COLO668 (cell line): ENCODE measurements at regions not wholly inside any gene's neighbourhood (a gene's known extent, or its start where the extent isn't known, plus 50 kb on each side); places are given as distances from the start of the nearest gene placed in this dataset.
"Not testable (repeated sequence)": the region's sequence is repeated elsewhere in the genome, so short reads cannot be mapped to it uniquely, and the experiment has no call there.

Experiments
- DNase-seq: peaks from one replicate; lab custom pipeline; 2025; ENCODE audit not compliant: unreplicated experiment; lab: John Stamatoyannopoulos, UW

DNA sequence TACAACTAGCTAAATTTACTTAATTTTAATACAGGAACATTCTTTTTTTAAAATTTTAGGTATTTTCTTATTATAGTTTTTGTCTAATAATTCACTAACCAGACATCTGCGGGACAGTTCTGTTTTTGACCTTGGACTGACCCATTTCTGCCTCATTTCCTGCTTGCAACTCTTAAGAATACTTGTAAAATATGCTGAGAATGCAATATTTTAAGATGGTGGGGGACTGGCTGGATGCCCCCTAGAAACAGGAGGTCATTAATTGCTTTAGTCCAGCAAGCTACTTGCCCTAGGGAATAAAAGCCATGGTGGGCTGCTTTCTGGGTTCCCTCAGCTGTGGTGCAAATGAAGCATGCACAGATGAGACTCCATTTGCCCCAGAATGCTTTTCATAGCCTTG lies 2348.4 kb downstream of the PCDH7 start:
- no peak for DNase-seq

DNA sequence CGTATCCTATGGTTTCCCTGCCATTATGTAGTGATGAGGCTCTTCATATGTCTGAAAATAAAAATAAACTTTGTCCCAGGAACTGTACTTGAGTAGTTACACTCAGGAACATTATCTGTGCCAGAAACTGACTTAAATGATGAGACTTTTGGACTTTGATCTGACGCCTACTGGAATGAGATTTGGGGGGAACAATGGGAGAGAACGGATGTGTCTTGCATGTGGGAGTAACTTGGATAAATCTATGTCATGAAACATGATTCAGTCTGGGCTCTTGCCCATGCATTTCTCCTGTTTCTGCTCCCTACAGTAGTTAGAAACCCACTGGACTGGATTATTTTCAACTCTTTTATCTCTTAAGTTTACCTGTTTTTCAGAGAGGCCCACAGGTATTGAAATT lies 2351.4 kb downstream of the PCDH7 start:
- DNase-seq: no peak

DNA sequence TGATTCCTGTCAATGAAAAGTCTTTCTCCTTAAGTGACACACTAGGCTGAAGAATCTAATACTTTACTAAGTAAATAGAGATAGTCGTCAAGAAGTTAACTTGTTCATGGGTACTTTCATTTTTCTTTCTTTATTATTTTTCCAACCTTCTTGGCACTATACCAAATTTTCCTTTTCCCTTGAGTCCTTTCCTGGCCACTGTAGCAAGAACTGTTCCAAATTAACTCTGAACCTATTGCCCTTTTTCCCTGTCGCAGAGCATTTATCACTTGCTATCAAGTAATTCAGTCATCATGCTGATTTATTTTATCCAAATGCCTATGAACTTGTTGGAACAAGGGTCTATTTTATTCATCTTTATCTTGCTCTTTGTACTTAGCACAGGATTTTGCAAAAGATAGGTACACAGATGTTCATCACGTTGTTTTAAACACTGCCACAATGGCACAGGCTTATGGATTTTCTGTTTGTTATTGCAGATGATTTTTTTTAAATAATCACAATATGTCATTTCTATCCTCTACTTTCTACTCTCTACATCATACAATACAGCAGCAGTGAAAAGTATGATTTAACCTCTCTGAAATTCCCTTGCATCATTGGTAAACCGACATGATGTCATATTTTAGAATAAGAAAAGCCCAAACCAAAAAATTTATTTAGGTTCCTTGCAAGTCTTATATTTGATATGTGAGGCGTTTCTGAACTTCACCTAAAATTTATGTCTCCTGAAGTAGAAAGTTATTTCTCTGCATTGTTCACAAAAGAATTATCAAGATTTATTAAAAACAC lies 2352.3 kb downstream of the PCDH7 start:
- no peak for DNase-seq

DNA sequence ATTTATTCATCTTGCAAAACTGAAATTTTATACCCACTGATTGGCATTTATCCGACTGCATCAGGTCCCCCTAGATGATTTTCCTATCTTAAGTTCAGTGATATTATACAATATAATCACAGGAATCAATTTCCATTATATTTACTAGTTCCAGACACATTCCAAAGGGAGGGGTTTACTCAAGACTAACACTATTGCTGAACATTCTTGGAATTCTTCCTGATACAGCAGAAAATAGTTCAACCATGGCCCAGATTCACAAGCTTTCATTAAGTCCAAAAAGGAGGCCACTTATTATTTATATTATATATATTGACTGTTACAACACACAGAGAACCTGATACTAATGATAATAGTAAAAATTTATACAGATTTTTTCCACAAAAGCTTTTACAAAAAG lies 2353.6 kb downstream of the PCDH7 start:
- DNase-seq: no peak

DNA sequence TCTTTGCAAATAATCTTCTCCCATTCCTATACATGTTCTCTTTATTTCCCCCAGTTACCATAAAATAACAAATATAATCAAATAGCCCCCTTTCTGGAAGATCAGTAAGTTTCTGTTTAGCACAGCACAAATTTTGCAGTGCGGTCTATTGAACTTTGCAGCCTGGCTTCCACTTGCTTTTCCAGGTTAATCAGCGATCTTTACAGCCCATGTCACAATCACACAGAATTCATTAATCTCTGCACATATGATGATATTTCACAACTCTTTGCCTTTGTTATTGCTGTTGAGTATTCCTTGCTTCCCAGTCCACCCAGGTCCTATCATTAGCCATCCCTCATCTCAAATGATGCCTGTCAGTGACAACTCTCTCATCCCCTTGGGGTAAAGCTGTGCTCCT lies 2358.0 kb downstream of the PCDH7 start:
- no peak for DNase-seq

DNA sequence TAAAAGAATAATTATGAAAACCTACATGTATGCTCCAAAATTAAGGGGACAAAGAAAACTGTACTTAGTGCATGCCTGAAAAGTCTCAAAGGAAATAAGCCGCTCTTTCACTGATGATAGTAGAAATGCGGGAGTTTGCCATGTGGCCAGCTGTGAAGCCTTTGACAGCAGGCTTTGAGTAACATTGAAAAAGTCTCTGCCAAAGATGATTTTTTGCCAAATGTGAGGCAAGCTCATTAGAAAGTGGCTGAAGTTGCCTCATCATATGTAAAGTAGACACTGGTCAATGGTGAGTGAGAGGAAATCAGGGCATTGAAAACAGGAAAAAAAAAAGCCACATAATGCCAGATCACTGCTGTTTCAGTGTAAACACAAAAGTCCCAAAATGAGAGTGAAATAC lies 2360.1 kb downstream of the PCDH7 start:
- no peak for DNase-seq

DNA sequence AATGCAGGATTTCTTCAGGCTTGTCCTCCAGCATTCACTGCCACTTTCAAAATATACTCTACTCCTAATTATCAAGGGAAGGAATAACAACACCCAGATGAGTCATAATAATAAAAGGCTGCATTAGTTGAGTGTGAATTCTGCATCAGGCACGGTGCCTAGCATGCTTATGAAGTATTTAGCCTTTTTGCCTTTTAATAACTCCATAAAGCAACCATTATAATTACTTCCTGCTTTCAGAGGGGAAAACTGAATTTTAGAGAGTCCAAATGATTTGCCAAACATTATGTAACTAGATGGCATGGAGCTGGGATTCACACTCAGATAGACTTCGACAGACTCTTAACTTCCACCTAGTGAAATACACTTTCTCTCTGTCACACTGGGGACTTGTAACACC lies 2365.5 kb downstream of the PCDH7 start:
- no peak for DNase-seq

DNA sequence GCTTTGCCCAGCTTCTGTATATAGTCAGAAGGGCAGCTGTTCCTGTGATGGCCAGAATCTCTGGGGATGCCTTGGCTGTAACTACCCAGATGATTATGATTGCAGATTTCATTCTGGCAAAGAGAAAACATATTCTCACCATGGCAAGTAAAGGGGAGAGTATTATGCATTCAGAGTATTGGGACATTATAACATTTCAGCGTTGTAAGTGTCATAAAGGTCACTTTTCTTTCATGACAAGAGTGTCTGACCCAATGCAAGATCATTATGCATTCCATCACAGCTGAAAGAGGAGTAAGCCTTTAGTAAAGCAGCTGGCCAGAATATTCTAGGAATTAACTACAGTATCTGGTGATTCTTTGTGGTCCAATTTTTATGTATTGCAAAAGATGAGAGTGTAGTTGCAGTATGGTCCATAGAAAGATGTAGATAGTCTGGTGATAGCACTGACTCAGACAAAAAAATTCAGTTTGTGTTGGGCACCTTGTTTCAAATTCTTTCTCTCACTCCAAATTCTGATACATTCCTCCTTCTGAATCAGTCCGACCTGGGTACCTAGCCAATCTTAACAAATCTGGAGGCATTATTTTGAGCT lies 2366.3 kb downstream of the PCDH7 start:
- DNase-seq: no peak

DNA sequence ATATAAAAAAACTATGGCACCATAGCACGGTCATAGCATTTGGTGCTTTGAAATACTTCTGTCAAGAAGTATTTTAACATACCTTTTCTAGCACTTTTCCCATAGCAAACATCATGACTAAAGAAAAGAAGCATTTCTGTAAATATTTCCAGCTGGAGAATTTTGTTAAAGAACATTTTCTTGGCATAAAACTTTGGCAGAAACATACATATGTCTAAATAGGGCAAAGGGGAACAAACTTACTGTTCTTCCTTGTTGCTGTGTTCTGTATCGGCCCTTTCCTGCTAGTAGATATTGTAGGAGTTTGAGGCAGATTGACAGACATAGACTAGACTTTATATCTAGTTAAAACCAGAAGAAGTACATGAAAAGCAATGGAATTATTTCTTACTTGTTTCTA lies 2368.5 kb downstream of the PCDH7 start:
- DNase-seq: no peak

DNA sequence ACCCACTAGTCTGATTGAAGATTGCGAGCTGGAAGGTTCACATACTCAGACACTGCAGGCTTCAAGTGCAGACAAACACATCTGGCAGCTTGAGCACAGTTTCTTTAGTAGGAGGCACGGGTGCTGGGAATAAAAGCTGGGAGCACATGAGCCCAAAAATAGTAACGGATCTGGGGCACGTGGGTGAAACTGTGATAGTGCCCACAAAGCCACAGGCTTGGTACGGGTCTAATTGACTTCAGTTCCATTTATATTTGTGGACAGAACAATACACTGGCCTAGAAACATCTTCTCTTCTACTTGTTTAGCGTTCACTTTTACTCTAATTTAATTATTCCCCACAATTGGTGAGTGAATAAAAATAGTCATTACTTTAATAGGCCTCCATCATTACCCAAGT lies 2370.7 kb downstream of the PCDH7 start:
- DNase-seq: no peak

DNA sequence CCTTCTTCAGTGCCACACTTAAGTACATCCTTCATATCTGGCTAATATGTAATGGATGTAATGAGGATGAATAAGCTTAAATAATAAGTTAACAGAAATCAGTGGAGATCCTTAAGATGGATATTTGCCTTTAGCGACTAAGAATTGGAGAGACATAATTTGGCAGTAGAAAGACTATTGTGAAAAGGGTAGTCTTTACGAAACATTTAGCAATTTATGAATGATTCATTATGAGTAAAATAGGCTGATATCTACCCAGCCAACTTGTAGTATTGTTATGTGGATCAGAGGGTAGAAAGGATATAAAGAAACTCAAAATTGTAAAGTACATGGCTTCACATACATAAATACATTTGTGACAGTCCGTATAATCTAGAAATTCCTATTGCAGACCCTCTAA lies 2371.8 kb downstream of the PCDH7 start:
- no peak for DNase-seq

DNA sequence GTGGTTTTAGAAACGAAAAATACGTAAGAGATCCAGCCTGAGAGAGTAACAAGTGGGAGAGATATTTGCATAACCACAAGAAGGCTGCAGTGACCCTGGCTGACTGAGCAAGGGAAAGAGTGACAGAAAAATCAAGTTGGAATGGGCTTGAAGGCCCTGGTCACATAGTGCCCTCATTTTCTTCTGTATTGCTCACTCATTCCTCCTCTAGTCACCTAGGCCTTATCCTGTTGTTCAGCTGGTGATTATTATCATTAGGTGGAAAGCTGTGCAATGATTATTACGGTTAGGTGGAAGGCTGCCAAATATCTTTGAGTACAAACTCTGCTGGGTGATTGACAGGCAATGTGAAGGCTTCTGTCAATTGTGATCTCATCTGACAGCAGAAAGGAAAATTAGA lies 2384.1 kb downstream of the PCDH7 start:
- no peak for DNase-seq

DNA sequence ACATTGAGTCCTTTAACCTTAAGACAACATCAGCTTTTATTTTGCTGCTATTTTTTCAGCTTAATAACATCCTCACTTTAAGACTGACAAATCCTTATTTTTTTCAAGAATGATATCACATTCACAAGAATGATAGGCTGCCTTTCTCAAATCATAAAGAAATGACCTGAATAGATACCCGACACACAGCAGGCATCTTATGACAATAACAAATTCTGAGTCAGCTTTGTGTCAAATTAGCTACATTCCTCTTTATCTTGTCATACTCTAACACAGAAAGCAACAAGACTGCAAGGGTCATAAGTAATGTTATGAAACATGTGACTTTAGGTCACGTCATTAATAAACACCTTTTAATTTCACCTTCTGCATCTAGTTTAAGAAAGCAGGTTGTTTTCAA lies 2387.6 kb downstream of the PCDH7 start:
- no peak for DNase-seq

DNA sequence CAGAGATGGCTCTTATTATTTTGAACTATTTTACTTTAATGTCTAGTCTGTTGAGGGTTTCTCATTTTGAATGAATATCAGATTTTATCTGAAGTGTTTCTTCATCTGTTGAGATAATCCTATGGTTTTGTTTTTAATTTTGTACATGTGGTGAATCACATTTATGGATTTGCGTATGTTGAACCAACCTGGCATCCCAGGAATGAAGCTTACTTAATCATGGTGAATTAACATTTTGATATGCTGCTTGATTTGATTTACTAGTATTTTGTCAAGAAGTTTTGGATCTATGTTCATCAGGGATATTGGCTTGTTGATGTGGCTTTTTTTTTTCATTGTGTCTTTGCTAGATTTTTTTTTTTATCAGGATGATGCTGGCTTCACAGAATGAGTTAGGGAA lies 2390.9 kb downstream of the PCDH7 start:
- no peak for DNase-seq

DNA sequence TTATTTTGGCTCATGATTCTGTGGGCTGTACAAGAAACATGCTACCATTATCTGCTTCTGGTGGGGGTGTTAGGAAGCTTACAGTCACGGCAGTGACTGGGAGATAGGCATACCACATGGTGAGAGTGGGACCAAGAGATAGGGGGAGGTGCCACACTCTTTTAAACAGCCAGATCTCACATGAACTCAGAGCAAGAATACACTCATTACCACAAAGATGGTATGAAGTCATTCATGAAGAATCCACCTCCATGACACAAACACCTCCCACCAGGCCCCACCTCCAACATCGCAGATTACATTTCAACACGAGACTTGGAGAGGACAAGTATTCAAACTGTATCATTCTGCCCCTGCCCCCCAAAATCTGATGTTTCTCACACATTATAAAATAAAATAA lies 2396.7 kb downstream of the PCDH7 start:
- DNase-seq: no peak

DNA sequence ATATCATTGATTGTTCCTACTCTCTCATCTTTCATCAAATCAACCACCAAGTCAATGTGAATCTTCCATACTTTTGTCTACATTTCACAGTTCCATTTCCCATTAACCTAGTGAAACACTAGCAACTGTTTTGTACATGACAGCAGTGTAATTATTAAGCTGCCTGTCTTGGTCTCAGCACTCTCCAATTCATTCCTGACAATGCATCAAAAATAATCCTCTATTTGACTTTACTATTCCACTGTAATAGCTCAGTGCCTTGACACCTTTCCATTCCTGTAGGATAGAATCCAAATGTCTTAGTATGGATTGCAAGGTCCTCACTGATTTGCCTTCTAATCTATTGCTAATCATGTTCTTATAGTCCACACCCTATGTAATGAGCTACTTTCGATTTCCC lies 2405.8 kb downstream of the PCDH7 start:
- DNase-seq: no peak

DNA sequence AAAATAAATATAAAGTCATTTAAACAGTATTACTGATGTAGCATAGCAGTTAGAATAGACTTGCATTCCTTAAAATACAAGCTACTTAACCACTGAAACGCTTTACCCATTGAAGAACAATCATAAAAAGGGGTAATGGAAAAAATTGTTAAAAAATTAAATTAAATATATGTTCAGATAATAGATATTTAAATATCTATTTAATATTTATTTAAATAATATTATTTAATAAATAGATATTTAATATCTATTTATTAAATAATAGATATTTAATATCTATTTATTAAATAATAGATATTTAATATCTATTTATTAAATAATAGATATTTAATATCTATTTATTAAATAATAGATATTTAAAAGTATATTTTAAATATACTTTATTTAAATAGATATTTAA lies 2410.5 kb downstream of the PCDH7 start:
- DNase-seq: not testable (repeated sequence)

DNA sequence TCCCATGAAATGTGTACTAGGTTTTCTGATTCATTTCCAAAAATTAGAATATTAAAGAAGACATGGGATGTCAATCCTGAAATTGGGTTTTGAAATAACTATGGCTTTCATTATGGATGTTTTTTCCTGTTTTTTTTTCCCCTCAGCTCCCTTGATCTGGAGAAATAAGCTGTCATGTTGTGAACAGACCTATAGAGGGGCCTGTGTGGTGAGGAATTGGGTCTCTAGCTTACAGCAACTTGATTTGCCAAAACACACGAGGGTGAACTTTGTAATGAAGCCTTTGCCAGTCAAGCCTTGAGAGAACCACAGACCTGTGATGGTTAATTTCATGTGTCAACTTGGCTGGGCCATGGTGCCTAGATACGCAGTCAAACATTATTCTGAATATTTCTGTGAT lies 2413.6 kb downstream of the PCDH7 start:
- no peak for DNase-seq

DNA sequence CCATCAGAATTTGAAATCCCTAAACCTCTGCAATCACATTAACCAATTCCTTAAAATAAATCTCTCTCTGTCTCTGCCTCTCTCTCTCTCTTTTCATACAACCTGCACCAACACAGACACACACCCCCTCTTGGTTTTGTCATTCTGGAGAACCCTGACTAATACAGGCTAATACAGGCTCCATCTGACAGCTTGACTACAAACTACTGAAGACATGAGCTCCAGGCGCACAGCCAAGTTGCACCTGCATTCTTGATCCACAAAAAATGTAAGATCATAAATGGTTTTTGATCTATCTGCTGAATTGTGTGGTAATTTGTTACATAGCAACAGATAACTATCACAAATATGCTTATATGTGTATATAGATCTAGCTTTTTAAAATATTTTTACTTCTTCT lies 2414.2 kb downstream of the PCDH7 start:
- no peak for DNase-seq

DNA sequence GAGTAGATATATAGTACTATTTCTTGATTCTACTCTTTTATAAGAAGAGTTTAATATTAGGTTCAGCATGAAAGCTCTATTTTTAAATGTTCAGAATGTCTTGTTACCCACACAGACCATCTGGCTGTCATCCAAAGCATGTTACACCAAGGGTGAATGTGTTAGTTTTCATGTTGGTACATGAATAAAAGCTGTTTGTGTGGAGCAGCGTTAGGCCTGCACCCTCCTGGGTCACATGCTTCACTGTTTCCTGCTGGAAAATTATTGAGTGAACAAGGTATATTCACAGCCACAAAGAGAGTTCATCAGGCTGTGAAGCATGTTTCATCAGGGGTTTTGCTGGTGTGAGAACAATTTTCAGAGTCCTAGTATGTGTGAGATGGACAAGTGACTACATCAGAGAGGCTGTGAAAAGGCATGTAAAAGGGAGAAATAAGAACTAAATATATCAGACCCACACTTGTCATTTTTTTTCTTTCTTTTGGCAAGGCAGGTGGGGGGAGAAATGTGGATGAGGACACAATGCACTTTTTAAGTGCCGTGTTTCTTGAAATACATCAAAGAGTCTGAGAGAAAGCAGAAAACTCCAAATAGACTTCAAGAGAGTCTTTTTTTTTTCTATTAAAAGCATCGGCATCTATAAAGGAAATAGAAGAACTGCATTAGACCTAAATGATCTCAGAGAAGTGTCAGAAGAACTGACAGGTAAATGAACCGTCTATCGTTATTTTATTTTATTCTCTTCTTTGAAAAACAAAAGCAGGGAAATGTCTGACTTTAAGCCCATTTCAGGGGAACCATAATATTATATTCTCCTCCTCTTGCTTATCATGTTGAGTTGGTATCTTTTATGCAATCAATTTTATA lies 2429.7 kb downstream of the PCDH7 start:
- no peak for DNase-seq

DNA sequence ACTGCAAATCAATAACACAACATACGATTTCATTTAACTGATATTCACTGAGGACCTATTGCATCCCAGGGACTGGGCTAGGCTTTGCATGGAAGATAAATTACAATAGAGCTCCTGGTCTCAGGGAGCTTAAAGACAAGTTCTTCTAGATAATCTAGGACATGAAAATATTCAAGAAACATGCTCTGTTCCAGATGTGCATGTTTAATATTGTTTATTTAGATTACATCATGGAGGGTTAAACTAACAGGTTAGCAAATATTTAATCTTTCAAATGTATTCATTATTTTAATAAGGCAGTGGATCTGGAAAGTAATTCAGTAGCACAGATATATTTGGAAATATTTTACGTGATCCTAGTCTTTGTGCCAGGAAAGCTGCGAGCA lies 2430.3 kb downstream of the PCDH7 start:
- no peak for DNase-seq

DNA sequence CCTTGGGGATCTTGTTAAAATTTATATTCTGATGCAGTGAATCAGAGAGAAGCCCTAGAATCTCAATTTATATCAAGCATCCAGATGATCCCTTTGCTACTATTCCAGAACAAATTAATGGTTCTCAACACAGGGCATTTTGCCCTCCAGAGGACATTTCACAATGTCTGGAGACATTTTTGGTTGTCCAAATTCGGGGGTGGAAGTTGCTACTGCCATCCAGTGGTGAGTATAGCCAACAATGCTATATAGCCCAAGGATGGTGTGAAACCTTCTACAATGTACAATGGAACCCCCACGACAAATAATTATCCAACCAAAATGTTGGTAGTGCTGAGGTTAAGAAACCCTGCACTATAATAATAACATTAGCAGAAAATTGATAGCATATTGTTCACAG lies 2440.0 kb downstream of the PCDH7 start:
- no peak for DNase-seq
